ENCODE measurements at regions not wholly inside any gene's neighbourhood (a gene's known extent, or its start where the extent isn't known, plus 50 kb on each side); places are given as distances from the start of the nearest gene placed in this dataset.

DNA sequence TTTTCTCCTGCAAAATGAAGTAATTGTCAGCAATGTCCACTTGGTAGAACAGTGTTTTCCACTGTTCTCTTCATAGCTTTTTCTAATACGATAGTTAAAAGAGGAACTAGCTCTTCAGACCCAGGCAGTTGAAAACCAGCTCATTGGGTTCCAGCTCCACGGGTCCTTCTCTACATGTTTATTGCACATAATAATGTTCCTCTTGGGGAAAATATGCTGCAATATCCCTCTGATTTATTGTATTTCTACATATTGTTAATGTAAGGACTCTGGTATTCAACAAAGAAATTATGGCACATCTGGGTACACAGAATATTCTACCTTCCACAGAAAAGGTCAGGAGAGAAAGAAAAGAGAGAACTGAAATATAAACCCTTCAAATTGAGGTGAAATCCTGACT is 473.4 kb downstream of the TRIML1 start:
- H3K27me3 ChIP-seq (ENCODE audit: control insufficient read depth, insufficient read depth, low read length): no peaks in the 10 kb centered on the region
- no peak for ATAC-seq (ENCODE audit: low read depth)
- ChIA-PET POLR2A (ENCODE audit: unreplicated experiment) (no interaction called here), CTCF (no interaction called here)
- no TSS peak for BruUV-seq (replicated peaks)
- H3K4me2 ChIP-seq (ENCODE audit: low read depth, low read length): no peak overlapping the region
- H3K27ac ChIP-seq (ENCODE audit: insufficient read depth, low read length): no peak overlapping the region
- H4K5ac ChIP-seq (ENCODE audit: low read depth, low read length): no peak overlapping the region
- in situ Hi-C loops (cut with MboI; ENCODE audit: low sequenced_read_pairs) (no loop called here), dilution Hi-C loops (cut with HindIII; ENCODE audit: low sequenced_read_pairs, unreplicated experiment) (no loop called here), intact Hi-C loops (cut with micrococcal nuclease) (no loop called here)
- H3K56ac ChIP-seq (ENCODE audit: extremely low read depth, insufficient read depth, low read length): no peak overlapping the region
- no peak overlapping the region for H3K14ac ChIP-seq (replicated peaks; ENCODE audit: low read depth, low read length)
- H4K20me1 ChIP-seq (ENCODE audit: insufficient read depth, low read length): no peaks in the 10 kb centered on the region
- H4K8ac ChIP-seq (ENCODE audit: low read depth in 2 of 2, low read length in 2 of 2): no peak overlapping the region
- H3K9me1 ChIP-seq (ENCODE audit: insufficient read depth, low read length): no peaks in the 10 kb centered on the region; the same call in 1 of the 2 replicates
- H3K36me3 ChIP-seq (ENCODE audit: control insufficient read depth, insufficient read depth, low read length): no peaks in the 10 kb centered on the region
- H2AFZ ChIP-seq (replicated peaks; ENCODE audit: low read length, poor library complexity): no peak overlapping the region
- no peak overlapping the region for H2AK9ac ChIP-seq (replicated peaks; ENCODE audit: low read depth, low read length, poor library complexity)
- no CpG with 5 or more reads among the region's 2 CpGs for WGBS, 2 experiments (ENCODE audit: extremely low coverage in 2 of 2, insufficient read length in 1 of 2)
- no peak overlapping the region for H3K9ac ChIP-seq (ENCODE audit: low read depth, low read length)
- no peak overlapping the region for H3K4me3 ChIP-seq (ENCODE audit: insufficient read depth, low read depth, low read length)
- no peak overlapping the region for H2AK5ac ChIP-seq (ENCODE audit: low read depth, low read length)
- H3K4ac ChIP-seq (ENCODE audit: low read depth, low read length): no peak overlapping the region
- H2BK20ac ChIP-seq (ENCODE audit: low read depth, low read length): no peak overlapping the region
- H3K79me1 ChIP-seq (ENCODE audit: low read depth in 1 of 2, low read length in 2 of 2): no peaks in the 10 kb centered on the region
- no peaks in the 10 kb centered on the region; the same call in 1 of the 2 replicates for H3K9me3 ChIP-seq (ENCODE audit: control insufficient read depth, insufficient read depth, low read length)
- no peaks in the 10 kb centered on the region; the same call in 1 of the 2 replicates for H3K4me1 ChIP-seq (ENCODE audit: control insufficient read depth, insufficient read depth, low read length)
- no peak overlapping the region for H2BK120ac ChIP-seq (ENCODE audit: low read depth, low read length)
- H2BK15ac ChIP-seq (ENCODE audit: low read depth, low read length): no peak overlapping the region
- DNase-seq: no peak
- no peak for TF ChIP-seq FOS (IDR thresholded peaks at IDR 0.05; ENCODE audit: low read depth, low read length)
- no peak for TF ChIP-seq CEBPB (IDR thresholded peaks at IDR 0.05; ENCODE audit: low read depth, low read length)
- no peak for TF ChIP-seq USF2 (IDR thresholded peaks at IDR 0.05; ENCODE audit: low read depth, low read length)
- TF ChIP-seq CHD1 (IDR thresholded peaks at IDR 0.05; ENCODE audit: low read depth, low read length): no peak
- TF ChIP-seq SMC3 (IDR thresholded peaks at IDR 0.05; ENCODE audit: low read depth, low read length): no peak
- TF ChIP-seq RAD21 (IDR thresholded peaks at IDR 0.05; ENCODE audit: low read length): no peak
- no peak for TF ChIP-seq BHLHE40 (IDR thresholded peaks at IDR 0.05; ENCODE audit: low read depth, low read length)
- no peak for TF ChIP-seq CTCF (conservative IDR thresholded peaks at IDR 0.05; ENCODE audit: low read depth, low read length)
- no peak for TF ChIP-seq RFX5 (IDR thresholded peaks at IDR 0.05; ENCODE audit: low read depth, low read length)
- TF ChIP-seq NFE2L2 (IDR thresholded peaks at IDR 0.05; ENCODE audit: low read depth, low read length): no peak
- TF ChIP-seq MAFK (IDR thresholded peaks at IDR 0.05; ENCODE audit: low read depth, low read length): no peak
- no peak for TF ChIP-seq POLR2A (IDR thresholded peaks at IDR 0.05; ENCODE audit: low read depth, low read length)
- no peak for TF ChIP-seq MXI1 (IDR thresholded peaks at IDR 0.05; ENCODE audit: borderline replicate concordance, low read depth, low read length)
- TF ChIP-seq MAZ (IDR thresholded peaks at IDR 0.05; ENCODE audit: borderline replicate concordance, low read depth, low read length): no peak
- TF ChIP-seq, protein P1, sequence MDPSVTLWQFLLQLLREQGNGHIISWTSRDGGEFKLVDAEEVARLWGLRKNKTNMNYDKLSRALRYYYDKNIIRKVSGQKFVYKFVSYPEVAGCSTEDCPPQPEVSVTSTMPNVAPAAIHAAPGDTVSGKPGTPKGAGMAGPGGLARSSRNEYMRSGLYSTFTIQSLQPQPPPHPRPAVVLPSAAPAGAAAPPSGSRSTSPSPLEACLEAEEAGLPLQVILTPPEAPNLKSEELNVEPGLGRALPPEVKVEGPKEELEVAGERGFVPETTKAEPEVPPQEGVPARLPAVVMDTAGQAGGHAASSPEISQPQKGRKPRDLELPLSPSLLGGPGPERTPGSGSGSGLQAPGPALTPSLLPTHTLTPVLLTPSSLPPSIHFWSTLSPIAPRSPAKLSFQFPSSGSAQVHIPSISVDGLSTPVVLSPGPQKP (IDR thresholded peaks at IDR 0.05; ENCODE audit: borderline replicate concordance, low read depth, low read length): no peak
- TF ChIP-seq RCOR1 (IDR thresholded peaks at IDR 0.05; ENCODE audit: insufficient replicate concordance, low read length): no peak
- no peak overlapping the region for H2BK5ac ChIP-seq (ENCODE audit: low read depth, low read length, poor library complexity, severe bottlenecking)
- H3K23ac ChIP-seq (ENCODE audit: low read depth, low read length): no peak overlapping the region
- no peak overlapping the region for H3K18ac ChIP-seq (ENCODE audit: low read depth, low read length)
- no peak overlapping the region for H4K91ac ChIP-seq (ENCODE audit: insufficient read depth, low read depth, low read length)

All from IMR-90 (cell line).